ENCODE measurements at regions not wholly inside any gene's neighbourhood (a gene's known extent, or its start where the extent isn't known, plus 50 kb on each side); places are given as distances from the start of the nearest gene placed in this dataset.

DNA sequence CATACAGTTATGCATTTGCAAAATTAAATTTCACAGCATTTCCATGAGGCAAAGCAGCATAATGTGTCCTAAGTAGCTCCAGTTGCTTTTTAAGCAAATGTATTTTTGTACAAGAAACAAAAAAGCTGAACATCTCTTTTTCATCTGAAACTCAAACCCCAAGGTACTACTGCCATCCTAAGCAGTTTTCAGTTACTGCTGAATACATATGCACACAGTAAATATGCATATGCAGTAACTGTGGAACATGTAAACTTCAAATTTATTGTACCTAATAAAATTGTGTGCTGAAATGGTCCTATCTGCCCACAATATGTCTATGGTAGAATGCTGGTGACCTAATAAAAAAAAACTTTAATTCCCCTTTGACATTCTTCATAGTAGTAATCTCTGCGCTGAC lies 458.6 kb upstream of the INTU start:
- Histone ChIP-seq H3K79me2 (ENCODE audit: control insufficient read depth, insufficient read depth, low read length) (no peaks in the 10 kb centered on the region), H3K9me3 (ENCODE audit: control insufficient read depth, insufficient read depth, low read depth, low read length) (no peaks in the 10 kb centered on the region), H3K4me1 (ENCODE audit: control insufficient read depth, extremely low read depth, insufficient read depth, low read length) (no peaks in the 10 kb centered on the region), H2AFZ (ENCODE audit: low read length) (no peak overlapping the region), H3K9ac (ENCODE audit: insufficient read depth, low read length) (no peak overlapping the region), H4K20me1 (ENCODE audit: control insufficient read depth, extremely low read depth, insufficient read depth, low read length) (no peaks in the 10 kb centered on the region), H3K27me3 (ENCODE audit: control insufficient read depth, insufficient read depth, low read length) (no peaks in the 10 kb centered on the region), H3K27ac (ENCODE audit: insufficient read depth, low read length) (no peak overlapping the region), H3K4me2 (ENCODE audit: extremely low read depth, insufficient read depth, low read length) (no peak overlapping the region), H3K4me3 (replicated peaks in 1 of 4; ENCODE audit: control extremely low read depth in 1 of 4, insufficient read depth in 1 of 4, low read depth in 3 of 4, low read length in 4 of 4) (no peak overlapping the region), H3K36me3 (ENCODE audit: control insufficient read depth, insufficient read depth, low read length) (no peaks in the 10 kb centered on the region)
- TF ChIP-seq EZH2 (IDR thresholded peaks at IDR 0.05; ENCODE audit: low read length, missing control alignments): no peak
- TF ChIP-seq, protein P1, sequence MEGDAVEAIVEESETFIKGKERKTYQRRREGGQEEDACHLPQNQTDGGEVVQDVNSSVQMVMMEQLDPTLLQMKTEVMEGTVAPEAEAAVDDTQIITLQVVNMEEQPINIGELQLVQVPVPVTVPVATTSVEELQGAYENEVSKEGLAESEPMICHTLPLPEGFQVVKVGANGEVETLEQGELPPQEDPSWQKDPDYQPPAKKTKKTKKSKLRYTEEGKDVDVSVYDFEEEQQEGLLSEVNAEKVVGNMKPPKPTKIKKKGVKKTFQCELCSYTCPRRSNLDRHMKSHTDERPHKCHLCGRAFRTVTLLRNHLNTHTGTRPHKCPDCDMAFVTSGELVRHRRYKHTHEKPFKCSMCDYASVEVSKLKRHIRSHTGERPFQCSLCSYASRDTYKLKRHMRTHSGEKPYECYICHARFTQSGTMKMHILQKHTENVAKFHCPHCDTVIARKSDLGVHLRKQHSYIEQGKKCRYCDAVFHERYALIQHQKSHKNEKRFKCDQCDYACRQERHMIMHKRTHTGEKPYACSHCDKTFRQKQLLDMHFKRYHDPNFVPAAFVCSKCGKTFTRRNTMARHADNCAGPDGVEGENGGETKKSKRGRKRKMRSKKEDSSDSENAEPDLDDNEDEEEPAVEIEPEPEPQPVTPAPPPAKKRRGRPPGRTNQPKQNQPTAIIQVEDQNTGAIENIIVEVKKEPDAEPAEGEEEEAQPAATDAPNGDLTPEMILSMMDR (conservative IDR thresholded peaks at IDR 0.05 in 1 of 2, IDR thresholded peaks at IDR 0.05 in 1 of 2; ENCODE audit: low read depth in 1 of 2, low read length in 2 of 2): no peak
- DNase-seq (ENCODE audit: low read depth in 2 of 2): no peak

DNA sequence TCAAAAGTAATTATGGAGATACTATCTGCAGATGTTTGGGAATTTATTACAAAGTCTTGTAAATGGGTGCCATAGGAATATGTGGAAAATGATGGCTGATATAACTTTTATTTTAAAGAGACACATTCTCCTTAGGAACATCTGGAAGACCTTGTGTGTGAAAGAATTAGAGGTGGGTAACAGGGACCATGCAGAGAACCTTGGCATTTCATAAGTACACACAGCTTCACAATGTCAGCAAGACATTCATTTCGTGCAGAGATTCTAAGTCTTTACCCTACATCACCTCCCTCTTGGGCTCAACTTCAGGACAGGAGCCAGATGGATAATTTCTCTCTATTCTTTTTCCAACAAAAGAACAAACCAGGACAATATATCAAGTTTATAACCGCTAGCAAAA lies 458.1 kb upstream of the INTU start:
- Histone ChIP-seq H4K20me1 (ENCODE audit: control insufficient read depth, extremely low read depth, insufficient read depth, low read length) (no peaks in the 10 kb centered on the region), H3K4me2 (ENCODE audit: extremely low read depth, insufficient read depth, low read length) (no peak overlapping the region), H3K27ac (ENCODE audit: insufficient read depth, low read length) (no peak overlapping the region), H3K36me3 (ENCODE audit: control insufficient read depth, insufficient read depth, low read length) (no peaks in the 10 kb centered on the region), H3K79me2 (ENCODE audit: control insufficient read depth, insufficient read depth, low read length) (no peaks in the 10 kb centered on the region), H3K9me3 (ENCODE audit: control insufficient read depth, insufficient read depth, low read depth, low read length) (no peaks in the 10 kb centered on the region), H2AFZ (ENCODE audit: low read length) (no peak overlapping the region), H3K4me1 (ENCODE audit: control insufficient read depth, extremely low read depth, insufficient read depth, low read length) (no peaks in the 10 kb centered on the region), H3K9ac (ENCODE audit: insufficient read depth, low read length) (no peak overlapping the region), H3K4me3 (replicated peaks in 1 of 4; ENCODE audit: control extremely low read depth in 1 of 4, insufficient read depth in 1 of 4, low read depth in 3 of 4, low read length in 4 of 4) (no peak overlapping the region), H3K27me3 (ENCODE audit: control insufficient read depth, insufficient read depth, low read length) (no peaks in the 10 kb centered on the region)
- no peak for DNase-seq (ENCODE audit: low read depth in 2 of 2)
- TF ChIP-seq, protein P1 (conservative IDR thresholded peaks at IDR 0.05 in 1 of 2, IDR thresholded peaks at IDR 0.05 in 1 of 2; ENCODE audit: low read depth in 1 of 2, low read length in 2 of 2): no peak
- TF ChIP-seq EZH2 (IDR thresholded peaks at IDR 0.05; ENCODE audit: low read length, missing control alignments): no peak

DNA sequence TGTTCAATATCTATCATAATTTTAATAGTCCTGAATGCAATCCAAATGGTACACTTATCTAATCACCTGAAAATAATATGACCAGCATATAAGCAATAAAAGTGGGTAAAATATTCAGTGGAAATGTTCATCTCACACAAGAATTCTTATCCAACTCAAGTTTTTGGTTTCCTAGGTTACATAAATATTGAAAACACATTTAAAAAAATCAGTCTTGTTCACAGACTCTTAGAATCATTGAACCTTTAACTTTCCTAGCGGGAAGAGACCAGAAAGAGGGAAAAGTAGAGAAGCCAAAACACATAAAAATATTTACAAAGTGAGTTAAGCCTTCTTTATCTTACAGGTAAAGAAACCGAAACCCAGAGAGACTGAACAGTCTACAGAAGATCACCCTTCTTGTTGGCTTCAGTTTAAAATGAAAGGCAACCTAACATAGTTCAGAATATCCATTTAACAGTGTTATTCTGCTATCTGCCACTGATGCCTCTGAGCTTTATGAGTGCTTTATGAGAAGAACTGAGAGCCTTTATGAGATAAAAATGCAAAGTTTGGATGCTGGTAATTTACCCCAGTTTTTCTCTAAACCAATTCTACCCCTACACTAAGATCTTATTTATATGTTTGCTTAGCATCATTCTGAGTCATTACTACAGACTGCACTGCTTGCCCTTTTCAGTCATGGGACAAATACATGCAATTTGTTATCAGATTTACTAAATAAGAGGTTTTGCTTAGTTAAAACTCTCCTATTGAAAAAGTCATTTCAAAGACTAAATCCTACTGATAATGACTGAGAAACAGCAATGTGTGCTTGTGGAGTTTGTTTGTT lies 453.3 kb upstream of the INTU start:
- H3K79me2 ChIP-seq (ENCODE audit: control insufficient read depth, insufficient read depth, low read length): no peaks in the 10 kb centered on the region
- H3K4me2 ChIP-seq (ENCODE audit: extremely low read depth, insufficient read depth, low read length): no peak overlapping the region
- no peak for TF ChIP-seq EZH2 (IDR thresholded peaks at IDR 0.05; ENCODE audit: low read length, missing control alignments)
- TF ChIP-seq, protein P1 (conservative IDR thresholded peaks at IDR 0.05 in 1 of 2, IDR thresholded peaks at IDR 0.05 in 1 of 2; ENCODE audit: low read depth in 1 of 2, low read length in 2 of 2): no peak
- H3K27me3 ChIP-seq (ENCODE audit: control insufficient read depth, insufficient read depth, low read length): no peaks in the 10 kb centered on the region
- no peaks in the 10 kb centered on the region for H3K36me3 ChIP-seq (ENCODE audit: control insufficient read depth, insufficient read depth, low read length)
- no peak overlapping the region for H3K27ac ChIP-seq (ENCODE audit: insufficient read depth, low read length)
- no peaks in the 10 kb centered on the region for H3K4me1 ChIP-seq (ENCODE audit: control insufficient read depth, extremely low read depth, insufficient read depth, low read length)
- H3K4me3 ChIP-seq (replicated peaks in 1 of 4; ENCODE audit: control extremely low read depth in 1 of 4, insufficient read depth in 1 of 4, low read depth in 3 of 4, low read length in 4 of 4): no peak overlapping the region
- no peaks in the 10 kb centered on the region for H4K20me1 ChIP-seq (ENCODE audit: control insufficient read depth, extremely low read depth, insufficient read depth, low read length)
- no peak overlapping the region for H2AFZ ChIP-seq (ENCODE audit: low read length)
- no peaks in the 10 kb centered on the region for H3K9me3 ChIP-seq (ENCODE audit: control insufficient read depth, insufficient read depth, low read depth, low read length)
- no peak overlapping the region for H3K9ac ChIP-seq (ENCODE audit: insufficient read depth, low read length)
- DNase-seq (ENCODE audit: low read depth in 2 of 2): no peak

Measured in fibroblast of lung (primary cell).